ENCODE measurements at regions not wholly inside any gene's neighbourhood (a gene's known extent, or its start where the extent isn't known, plus 50 kb on each side); places are given as distances from the start of the nearest gene placed in this dataset.

DNA sequence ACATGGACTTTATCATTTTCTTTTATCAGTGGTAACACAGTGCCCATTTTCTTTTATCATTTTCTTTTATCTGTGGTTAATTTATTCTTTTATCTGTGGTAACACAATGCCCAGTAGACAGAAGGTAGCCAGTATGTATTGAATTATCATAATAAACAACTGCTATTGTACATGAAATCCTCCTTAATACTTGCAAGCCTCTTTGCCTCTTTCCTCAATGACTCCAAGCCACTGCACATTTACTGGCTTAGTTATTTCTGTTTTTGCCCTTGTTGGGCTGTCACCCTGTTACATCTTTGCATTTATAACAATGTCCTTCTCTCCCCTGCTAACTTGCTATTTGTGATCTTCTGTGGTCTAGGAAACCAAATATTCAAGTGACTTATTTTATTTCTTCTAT is 345.0 kb downstream of the ATP23 start:
- no peak for DNase-seq (ENCODE audit: low spot score)
- peaks cover 0 to 10% of the 10 kb centered on the region in 2 donors for H3K4me1 ChIP-seq (ENCODE audit: control insufficient read depth in 1 of 2, low read depth in 2 of 2)
- no peak for ATAC-seq (ENCODE audit: insufficient number of reproducible peaks, low FRiP score, low read depth)

DNA sequence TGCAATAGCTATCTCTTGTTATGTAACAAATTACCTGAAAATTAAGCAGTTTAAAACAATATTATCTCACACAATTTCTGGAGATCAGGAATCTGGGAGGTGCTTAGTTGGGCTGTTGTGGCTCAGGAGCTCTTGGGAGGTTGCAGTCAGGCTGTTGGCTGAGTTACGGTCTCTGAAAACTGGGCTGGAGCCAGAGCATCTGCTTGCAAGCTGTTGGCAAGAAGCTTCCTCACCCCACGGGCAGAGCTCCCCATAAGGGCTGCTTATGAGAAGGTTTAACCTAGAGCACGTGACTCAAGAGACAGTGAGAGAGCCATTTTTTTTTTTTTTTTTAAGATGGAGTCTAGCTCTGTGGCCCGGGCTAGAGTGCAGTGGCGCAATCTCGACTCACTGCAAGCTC is 346.8 kb downstream of the ATP23 start:
- Histone ChIP-seq H3K4me1 (ENCODE audit: control insufficient read depth in 1 of 2, low read depth in 2 of 2) (peaks cover 0 to 8% of the 10 kb centered on the region in 2 donors), H3K27me3 (replicated peaks; ENCODE audit: insufficient read depth) (no peaks in the 10 kb centered on the region), H3K4me3 (no peak overlapping the region), H3K27ac (no peak overlapping the region), H3K36me3 (no peaks in the 10 kb centered on the region), H3K9me3 (no peaks in the 10 kb centered on the region)
- DNase-seq (ENCODE audit: low spot score) (no peak), ATAC-seq (ENCODE audit: insufficient number of reproducible peaks, low FRiP score, low read depth) (no peak)
- TF ChIP-seq, protein P1, sequence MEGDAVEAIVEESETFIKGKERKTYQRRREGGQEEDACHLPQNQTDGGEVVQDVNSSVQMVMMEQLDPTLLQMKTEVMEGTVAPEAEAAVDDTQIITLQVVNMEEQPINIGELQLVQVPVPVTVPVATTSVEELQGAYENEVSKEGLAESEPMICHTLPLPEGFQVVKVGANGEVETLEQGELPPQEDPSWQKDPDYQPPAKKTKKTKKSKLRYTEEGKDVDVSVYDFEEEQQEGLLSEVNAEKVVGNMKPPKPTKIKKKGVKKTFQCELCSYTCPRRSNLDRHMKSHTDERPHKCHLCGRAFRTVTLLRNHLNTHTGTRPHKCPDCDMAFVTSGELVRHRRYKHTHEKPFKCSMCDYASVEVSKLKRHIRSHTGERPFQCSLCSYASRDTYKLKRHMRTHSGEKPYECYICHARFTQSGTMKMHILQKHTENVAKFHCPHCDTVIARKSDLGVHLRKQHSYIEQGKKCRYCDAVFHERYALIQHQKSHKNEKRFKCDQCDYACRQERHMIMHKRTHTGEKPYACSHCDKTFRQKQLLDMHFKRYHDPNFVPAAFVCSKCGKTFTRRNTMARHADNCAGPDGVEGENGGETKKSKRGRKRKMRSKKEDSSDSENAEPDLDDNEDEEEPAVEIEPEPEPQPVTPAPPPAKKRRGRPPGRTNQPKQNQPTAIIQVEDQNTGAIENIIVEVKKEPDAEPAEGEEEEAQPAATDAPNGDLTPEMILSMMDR (IDR thresholded peaks at IDR 0.05): no peak

More for the DNA sequence above, 345.0 kb downstream of the ATP23 start:
- Histone ChIP-seq H3K27me3 (replicated peaks; ENCODE audit: insufficient read depth) (no peaks in the 10 kb centered on the region), H3K4me3 (no peak overlapping the region), H3K36me3 (no peaks in the 10 kb centered on the region), H3K9me3 (no peaks in the 10 kb centered on the region), H3K27ac (no peak overlapping the region)
- TF ChIP-seq, protein P1 (IDR thresholded peaks at IDR 0.05): no peak

DNA sequence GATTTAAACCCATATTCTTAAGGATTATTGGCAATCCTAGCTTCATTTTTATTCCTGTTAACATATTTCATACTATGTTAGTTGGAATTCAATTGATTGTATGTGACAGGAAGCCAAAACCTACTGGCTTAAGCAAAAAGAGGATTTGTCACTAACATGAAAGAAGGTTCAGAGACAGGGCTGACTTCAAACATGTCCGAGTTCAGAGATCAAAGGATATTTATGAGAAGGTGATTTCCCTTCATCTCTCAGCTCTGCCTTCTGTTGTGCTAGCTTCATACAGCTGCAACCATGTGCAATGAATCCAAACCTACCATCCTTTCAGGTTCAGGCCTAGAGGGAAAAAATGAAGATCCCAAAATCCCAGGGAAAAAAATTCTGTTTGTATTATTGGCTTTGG is 349.7 kb downstream of the ATP23 start:
- DNase-seq (ENCODE audit: low spot score): no peak
- Histone ChIP-seq H3K36me3 (no peaks in the 10 kb centered on the region), H3K27ac (no peak overlapping the region), H3K4me1 (ENCODE audit: control insufficient read depth in 1 of 2, low read depth in 2 of 2) (no peaks in the 10 kb centered on the region), H3K9me3 (no peaks in the 10 kb centered on the region), H3K4me3 (no peak overlapping the region), H3K27me3 (replicated peaks; ENCODE audit: insufficient read depth) (no peaks in the 10 kb centered on the region)
- TF ChIP-seq, protein P1 (IDR thresholded peaks at IDR 0.05): no peak
- ATAC-seq (ENCODE audit: insufficient number of reproducible peaks, low FRiP score, low read depth): no peak

DNA sequence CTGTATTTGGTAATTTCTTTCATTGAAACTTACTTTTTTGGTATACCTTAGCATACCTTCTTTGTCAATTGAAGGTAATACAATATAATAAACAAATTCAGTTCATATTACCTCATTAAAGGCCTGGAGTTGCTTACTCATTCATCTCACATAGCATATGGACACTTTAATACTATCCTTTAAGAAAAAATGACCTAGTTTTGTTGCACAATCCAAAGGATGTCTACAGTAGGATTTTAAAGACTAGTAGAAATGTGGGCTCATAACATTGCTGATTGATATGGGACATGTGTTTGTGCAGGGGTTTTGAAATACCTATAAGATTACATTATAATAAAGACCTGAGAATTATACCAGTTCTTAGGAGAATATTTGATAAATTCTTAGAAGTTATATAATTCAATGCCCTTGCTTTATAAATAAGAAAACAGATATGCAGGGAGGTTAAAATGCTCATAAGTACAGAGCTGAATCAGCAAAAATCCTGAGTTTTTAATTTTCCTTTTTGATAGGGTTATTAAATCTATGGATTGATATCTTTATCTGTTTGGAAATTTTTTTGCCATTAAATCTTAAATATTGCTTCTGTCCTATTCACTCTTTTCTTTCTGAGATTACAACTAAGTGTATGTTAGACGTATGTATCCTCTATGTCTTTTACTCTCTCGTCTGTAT is 352.1 kb downstream of the ATP23 start:
- Histone ChIP-seq H3K27me3 (replicated peaks; ENCODE audit: insufficient read depth) (no peaks in the 10 kb centered on the region), H3K36me3 (no peaks in the 10 kb centered on the region), H3K4me1 (ENCODE audit: control insufficient read depth in 1 of 2, low read depth in 2 of 2) (no peaks in the 10 kb centered on the region), H3K4me3 (no peak overlapping the region), H3K9me3 (no peaks in the 10 kb centered on the region), H3K27ac (no peak overlapping the region)
- ATAC-seq (ENCODE audit: insufficient number of reproducible peaks, low FRiP score, low read depth) (no peak), DNase-seq (ENCODE audit: low spot score) (no peak)
- TF ChIP-seq, protein P1 (IDR thresholded peaks at IDR 0.05): no peak

DNA sequence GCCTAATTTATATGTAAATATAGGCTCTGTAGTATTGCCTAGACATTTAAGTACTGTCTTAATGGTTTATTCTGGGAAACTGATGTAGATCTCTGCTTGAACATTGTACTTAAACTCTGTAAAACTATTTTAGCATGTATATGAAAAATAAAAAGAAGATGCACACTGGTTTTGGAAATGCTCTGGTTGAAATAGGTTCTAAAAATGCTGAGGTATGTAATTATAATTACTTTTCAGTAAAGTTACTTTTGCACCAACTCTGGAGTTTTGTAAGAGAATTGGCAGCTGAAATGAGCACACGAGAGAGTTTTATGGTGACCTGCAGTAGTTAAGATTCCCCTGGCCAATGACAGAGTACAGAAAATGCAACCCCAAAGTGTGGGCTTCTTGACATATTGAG is 353.9 kb downstream of the ATP23 start:
- H3K9me3 ChIP-seq: no peaks in the 10 kb centered on the region
- H3K27ac ChIP-seq: no peak overlapping the region
- no peaks in the 10 kb centered on the region for H3K27me3 ChIP-seq (replicated peaks; ENCODE audit: insufficient read depth)
- H3K36me3 ChIP-seq: no peaks in the 10 kb centered on the region
- H3K4me3 ChIP-seq: no peak overlapping the region
- no peaks in the 10 kb centered on the region for H3K4me1 ChIP-seq (ENCODE audit: control insufficient read depth in 1 of 2, low read depth in 2 of 2)
- ATAC-seq (ENCODE audit: insufficient number of reproducible peaks, low FRiP score, low read depth): no peak
- TF ChIP-seq, protein P1 (IDR thresholded peaks at IDR 0.05): no peak
- DNase-seq (ENCODE audit: low spot score): no peak

All from thoracic aorta (tissue), 2 donors.